Progenitor cell of endocrine pancreas (in vitro differentiated cells): ENCODE measurements at regions not wholly inside any gene's neighbourhood (a gene's known extent, or its start where the extent isn't known, plus 50 kb on each side); places are given as distances from the start of the nearest gene placed in this dataset.
A peak's percentile ranks its signal among the peaks of the same experiment; 100 is the strongest.

Experiments
- DNase-seq: peaks from one replicate; pipeline ENCODE4 v3.0.0; 2021; ENCODE audit warnings: low spot score; ENCODE audit not compliant: unreplicated experiment
- H3K27ac Mint-ChIP-seq: 2 replicates; pipeline ENCODE4 v1.8.0; 2021; ENCODE audit warnings: mild to moderate bottlenecking, moderate library complexity, mixed read lengths
- H3K27me3 Mint-ChIP-seq: 2 replicates; pipeline ENCODE4 v1.8.0; 2021; ENCODE audit warnings: mixed read lengths
- H3K36me3 Mint-ChIP-seq: 2 replicates; pipeline ENCODE4 v1.8.0; 2022; ENCODE audit warnings: mixed read lengths; ENCODE audit not compliant: insufficient read depth
- H3K4me1 Mint-ChIP-seq: 2 replicates; pipeline ENCODE4 v1.8.0; 2021; ENCODE audit warnings: low read depth, mixed read lengths
- H3K4me3 Mint-ChIP-seq: 2 replicates; pipeline ENCODE4 v1.8.0; 2021; ENCODE audit warnings: low read depth, mild to moderate bottlenecking, moderate library complexity, mixed read lengths
- H3K9me3 Mint-ChIP-seq: 2 replicates; pipeline ENCODE4 v1.8.0; 2021; ENCODE audit warnings: low read depth, mixed read lengths
- TF ChIP-seq, protein P1 (sequence below): fragments of 200-600 bp; sonication (generic); IDR thresholded peaks from one replicate; pipeline ENCODE4 v1.5.0; 2021; ENCODE audit warnings: antibody characterized with exemption, mild to moderate bottlenecking; ENCODE audit not compliant: unreplicated experiment

DNA sequence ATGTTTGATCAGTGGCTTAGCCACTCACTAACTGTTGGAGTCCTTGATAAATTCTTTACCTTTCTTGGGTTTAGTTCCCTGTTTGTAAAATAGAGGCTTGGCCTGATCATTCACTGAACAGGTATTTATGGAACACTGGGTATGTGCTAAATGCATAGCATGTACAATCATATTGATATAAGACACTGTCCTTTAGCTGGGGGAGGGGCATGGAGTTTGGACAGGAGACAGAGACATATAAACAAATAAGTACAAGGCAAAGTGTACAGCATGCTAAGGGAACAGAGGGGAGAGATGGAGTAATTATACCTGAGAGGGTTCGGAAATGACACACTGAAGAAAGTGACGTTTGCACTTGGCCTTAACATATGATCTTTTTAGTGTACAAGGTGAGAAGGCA, 124.3 kb upstream of the CACNA1E start:
- Mint-ChIP-seq H3K27ac (peak overlapping the region; percentile 1), H3K9me3 (no peaks in the 10 kb centered on the region), H3K27me3 (peaks cover 51% of the 10 kb centered on the region), H3K4me3 (no peak overlapping the region), H3K4me1 (no peaks in the 10 kb centered on the region), H3K36me3 (no peaks in the 10 kb centered on the region)
- TF ChIP-seq, protein P1, sequence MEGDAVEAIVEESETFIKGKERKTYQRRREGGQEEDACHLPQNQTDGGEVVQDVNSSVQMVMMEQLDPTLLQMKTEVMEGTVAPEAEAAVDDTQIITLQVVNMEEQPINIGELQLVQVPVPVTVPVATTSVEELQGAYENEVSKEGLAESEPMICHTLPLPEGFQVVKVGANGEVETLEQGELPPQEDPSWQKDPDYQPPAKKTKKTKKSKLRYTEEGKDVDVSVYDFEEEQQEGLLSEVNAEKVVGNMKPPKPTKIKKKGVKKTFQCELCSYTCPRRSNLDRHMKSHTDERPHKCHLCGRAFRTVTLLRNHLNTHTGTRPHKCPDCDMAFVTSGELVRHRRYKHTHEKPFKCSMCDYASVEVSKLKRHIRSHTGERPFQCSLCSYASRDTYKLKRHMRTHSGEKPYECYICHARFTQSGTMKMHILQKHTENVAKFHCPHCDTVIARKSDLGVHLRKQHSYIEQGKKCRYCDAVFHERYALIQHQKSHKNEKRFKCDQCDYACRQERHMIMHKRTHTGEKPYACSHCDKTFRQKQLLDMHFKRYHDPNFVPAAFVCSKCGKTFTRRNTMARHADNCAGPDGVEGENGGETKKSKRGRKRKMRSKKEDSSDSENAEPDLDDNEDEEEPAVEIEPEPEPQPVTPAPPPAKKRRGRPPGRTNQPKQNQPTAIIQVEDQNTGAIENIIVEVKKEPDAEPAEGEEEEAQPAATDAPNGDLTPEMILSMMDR, result no peak
- no peak for DNase-seq

DNA sequence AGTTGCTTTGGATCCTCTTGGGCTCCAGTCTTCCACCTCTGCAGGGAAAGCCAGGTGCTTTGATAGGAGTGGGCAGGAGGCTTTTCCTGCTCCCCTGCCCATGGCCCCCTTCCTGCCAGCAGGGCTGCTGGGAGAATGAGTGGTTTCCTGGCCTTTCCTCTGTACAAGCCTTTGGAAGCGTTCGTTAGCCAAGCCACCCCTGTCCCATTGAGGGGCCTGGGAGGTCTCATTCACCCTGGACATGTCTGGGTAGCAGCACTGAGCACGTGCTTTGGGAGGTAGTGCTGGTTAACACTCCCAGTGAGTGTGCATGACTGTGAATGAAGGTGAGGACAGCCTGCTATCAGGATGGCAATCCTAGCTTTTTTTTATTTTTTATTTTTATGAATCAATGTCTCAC, 118.5 kb upstream of the CACNA1E start:
- TF ChIP-seq, protein P1, result no peak
- no peak for DNase-seq
- H3K9me3 Mint-ChIP-seq, result no peaks in the 10 kb centered on the region
- H3K4me1 Mint-ChIP-seq, result no peaks in the 10 kb centered on the region
- H3K36me3 Mint-ChIP-seq, result no peaks in the 10 kb centered on the region
- H3K4me3 Mint-ChIP-seq, result no peak overlapping the region
- H3K27ac Mint-ChIP-seq, result no peak overlapping the region
- H3K27me3 Mint-ChIP-seq, result peaks cover 26% of the 10 kb centered on the region

DNA sequence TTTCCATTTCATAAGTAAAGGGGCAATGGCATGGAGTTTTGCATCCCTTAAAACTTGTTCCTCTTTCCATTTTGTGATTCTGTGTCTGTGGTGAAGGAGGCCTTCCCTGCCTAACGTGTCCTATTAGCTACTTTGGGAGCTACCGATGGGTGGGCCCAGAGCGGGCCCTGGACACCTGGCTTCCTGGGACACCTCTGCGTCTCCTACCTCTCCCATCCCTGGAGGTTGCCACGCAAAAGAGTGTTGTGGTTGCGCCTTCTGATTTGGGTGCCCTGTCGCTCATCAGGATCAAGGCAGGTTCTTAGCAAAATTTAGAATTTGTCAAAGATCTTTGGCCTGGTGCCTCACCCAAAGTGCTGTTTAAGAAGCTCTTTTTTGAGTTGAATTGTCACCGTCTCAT, 116.4 kb upstream of the CACNA1E start:
- Mint-ChIP-seq H3K9me3 (peaks cover under 1% of the 10 kb centered on the region), H3K27me3 (peaks cover 17% of the 10 kb centered on the region), H3K4me1 (no peaks in the 10 kb centered on the region), H3K4me3 (no peak overlapping the region), H3K36me3 (no peaks in the 10 kb centered on the region), H3K27ac (no peak overlapping the region)
- no peak for DNase-seq
- TF ChIP-seq, protein P1, result no peak

DNA sequence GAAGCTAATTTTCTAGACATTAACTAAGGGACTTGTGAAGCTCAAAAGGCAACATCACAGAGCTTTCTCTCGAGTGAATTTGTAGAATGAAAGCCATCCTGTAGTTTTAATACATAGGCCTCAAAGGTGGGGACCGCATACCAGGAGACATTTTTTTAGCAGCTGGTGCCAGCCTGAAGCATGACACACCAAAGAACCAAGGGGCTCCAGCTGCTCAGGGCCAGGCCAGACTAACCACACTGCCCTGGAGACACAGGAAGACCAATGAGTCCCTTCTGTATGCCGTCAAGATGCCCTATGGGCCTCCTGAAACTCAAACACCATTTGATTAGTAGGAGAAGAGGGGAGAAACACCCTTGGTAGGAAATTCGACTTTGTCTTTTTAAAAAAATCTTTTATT, 113.9 kb upstream of the CACNA1E start:
- Mint-ChIP-seq H3K36me3 (no peaks in the 10 kb centered on the region), H3K9me3 (peaks cover 11% of the 10 kb centered on the region), H3K4me1 (no peaks in the 10 kb centered on the region), H3K27ac (no peak overlapping the region), H3K4me3 (no peak overlapping the region), H3K27me3 (peaks cover 1% of the 10 kb centered on the region)
- TF ChIP-seq, protein P1, result no peak
- DNase-seq, result no peak

DNA sequence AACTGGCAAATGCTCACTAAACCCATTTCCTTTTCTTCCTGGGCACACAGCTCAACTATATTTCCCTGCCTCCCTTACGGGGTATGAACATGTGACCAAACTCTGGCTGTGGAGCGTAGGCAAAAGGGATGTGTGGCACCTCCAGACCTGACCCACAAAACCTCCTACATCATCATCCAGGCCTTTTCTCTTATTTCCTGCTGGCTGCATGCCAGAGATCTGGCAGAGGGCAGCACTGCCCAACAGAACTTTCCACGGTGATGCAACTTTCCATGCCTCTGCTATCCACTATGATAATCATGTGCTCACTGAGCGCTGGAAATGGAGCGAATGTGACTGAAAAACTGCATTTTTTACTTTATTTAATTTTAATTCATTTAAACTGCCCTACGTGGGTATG, 99.6 kb upstream of the CACNA1E start:
- Mint-ChIP-seq H3K27ac (peak overlapping the region; percentile 21), H3K4me1 (no peaks in the 10 kb centered on the region), H3K36me3 (no peaks in the 10 kb centered on the region), H3K27me3 (peaks cover 39% of the 10 kb centered on the region), H3K9me3 (peaks cover 6% of the 10 kb centered on the region), H3K4me3 (no peak overlapping the region)
- no peak for DNase-seq
- TF ChIP-seq, protein P1, result no peak
